IPS-18c (cell line): ENCODE measurements at regions not wholly inside any gene's neighbourhood (a gene's known extent, or its start where the extent isn't known, plus 50 kb on each side); places are given as distances from the start of the nearest gene placed in this dataset.

ENCODE experiments used
- H3K4me3 ChIP-seq: 2 replicates; pipeline ENCODE4 v1.7.0; 2013; ENCODE audit warnings: low read depth, mild to moderate bottlenecking, low read length, moderate library complexity; ENCODE audit not compliant: insufficient read depth
- H3K9me3 ChIP-seq: one replicate; pipeline ENCODE4 v1.6.1; 2013; ENCODE audit warnings: mild to moderate bottlenecking, low read length, moderate library complexity; ENCODE audit not compliant: control insufficient read depth, insufficient read depth

DNA sequence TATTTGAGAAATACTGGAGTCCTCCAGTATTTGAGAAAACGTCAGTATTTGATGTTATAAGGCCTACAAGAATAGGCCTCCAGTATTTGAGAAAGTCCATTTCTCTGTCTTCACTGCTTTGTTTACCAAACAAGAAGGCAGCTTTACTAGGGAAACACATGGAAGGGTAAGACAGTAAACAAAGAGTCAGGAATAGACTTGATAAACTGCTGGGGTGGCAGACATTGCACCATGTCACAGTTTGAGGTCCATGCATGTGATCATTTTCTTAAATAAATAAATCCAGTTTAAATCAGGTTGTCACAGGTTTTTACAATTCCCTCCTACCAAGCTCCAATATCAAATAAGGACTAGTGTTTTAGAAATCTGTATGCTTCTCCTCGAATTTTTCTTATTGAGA lies 1431.0 kb upstream of the SPRY2 start:
- Histone ChIP-seq H3K9me3 (no peaks in the 10 kb centered on the region), H3K4me3 (no peak overlapping the region)

- Histone ChIP-seq H3K9me3 (no peaks in the 10 kb centered on the region), H3K4me3 (no peak overlapping the region)
These were observed 1430.1 kb upstream of the SPRY2 start for GRCh38 chr13:81770868-81771505.

DNA sequence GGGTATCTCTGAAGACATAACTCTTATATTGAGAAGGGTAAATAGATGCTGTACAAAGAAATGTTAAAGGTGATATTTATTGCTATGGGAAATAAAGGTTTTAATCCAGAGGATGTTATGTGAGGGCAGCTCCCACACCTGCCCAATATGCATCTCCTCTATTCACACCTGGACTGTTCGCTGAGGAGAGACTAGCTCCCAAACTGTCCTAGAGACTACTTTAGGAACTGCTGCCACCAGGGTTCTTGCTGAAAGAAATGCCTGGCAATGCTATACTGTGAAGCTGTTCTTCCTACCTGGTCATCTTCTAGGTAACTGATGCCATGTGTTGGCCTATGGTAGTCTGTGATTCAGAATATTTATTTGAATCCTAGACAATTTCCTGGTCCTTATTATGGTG lies 1421.5 kb upstream of the SPRY2 start:
- Histone ChIP-seq H3K4me3 (no peak overlapping the region), H3K9me3 (no peaks in the 10 kb centered on the region)

- no peaks in the 10 kb centered on the region for H3K9me3 ChIP-seq
- no peak overlapping the region for H3K4me3 ChIP-seq
These were observed 1419.4 kb upstream of the SPRY2 start for GRCh38 chr13:81760316-81760715.

DNA sequence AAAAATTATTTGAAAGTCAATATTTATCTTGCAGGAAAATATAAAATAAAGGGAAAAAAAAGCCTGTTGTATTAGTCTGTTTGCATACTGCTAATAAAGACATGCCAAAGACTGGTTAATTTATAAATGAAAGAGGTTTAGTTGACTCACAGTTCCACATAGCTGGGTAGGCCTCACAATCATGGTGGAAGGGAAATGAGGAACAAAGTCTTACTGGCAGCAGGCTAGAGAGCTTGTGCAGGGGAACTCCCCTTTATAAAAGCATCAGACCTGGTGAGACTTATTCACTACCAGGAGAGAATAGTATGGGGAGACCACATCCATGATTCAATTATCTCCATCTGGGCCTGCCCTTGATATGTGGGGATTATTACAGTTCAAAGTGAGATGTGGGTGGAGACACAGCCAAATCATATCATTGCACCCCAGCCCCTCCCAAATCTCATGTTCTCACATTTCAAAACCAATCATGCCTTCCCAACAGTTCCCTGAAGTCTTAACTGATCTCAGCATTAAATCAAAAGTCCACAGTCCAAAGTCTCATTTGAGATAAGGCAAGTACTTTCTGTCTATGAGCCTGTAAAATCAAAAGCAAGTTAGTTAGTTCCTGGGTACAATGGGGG lies 1416.5 kb upstream of the SPRY2 start:
- Histone ChIP-seq H3K9me3 (peaks cover 3% of the 10 kb centered on the region), H3K4me3 (no peak overlapping the region)

DNA sequence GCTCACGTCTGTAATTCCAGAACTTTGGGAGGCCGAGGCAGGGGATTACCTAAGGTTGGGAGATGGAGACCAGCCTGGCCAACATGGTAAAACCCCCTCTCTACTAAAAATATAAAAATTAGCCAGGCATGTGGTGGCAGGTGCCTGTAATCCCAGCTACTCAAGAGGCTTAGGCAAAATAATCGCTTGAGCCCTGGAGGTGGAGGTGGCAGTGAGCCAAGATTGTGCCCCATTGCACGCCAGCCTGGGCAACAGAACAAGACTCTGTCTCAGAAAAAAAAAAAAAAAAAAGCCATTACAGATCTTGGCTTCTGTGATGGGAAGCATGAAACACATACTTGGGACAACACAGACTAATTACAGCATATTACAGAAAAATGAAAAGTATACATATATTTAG lies 1404.5 kb upstream of the SPRY2 start:
- Histone ChIP-seq H3K4me3 (no peak overlapping the region), H3K9me3 (no peaks in the 10 kb centered on the region)

DNA sequence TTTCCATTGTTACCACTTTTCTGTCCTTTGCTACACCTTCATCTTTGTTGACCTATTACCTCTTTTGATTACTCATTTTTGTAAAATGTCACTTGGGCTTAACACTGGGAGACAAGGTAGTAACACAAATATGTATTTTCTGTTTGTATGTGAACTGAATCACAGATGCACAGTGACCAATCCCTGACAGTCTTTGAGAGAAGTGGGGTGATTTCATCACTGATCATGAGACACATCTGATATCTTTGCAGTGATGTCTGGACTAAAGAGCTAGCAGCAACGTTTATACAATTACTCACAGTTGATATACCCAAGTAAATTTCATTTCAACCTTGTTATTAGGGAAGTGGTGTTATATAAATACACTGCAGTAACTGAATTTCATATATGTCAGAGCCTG lies 1397.4 kb upstream of the SPRY2 start:
- Histone ChIP-seq H3K4me3 (no peak overlapping the region), H3K9me3 (no peaks in the 10 kb centered on the region)

DNA sequence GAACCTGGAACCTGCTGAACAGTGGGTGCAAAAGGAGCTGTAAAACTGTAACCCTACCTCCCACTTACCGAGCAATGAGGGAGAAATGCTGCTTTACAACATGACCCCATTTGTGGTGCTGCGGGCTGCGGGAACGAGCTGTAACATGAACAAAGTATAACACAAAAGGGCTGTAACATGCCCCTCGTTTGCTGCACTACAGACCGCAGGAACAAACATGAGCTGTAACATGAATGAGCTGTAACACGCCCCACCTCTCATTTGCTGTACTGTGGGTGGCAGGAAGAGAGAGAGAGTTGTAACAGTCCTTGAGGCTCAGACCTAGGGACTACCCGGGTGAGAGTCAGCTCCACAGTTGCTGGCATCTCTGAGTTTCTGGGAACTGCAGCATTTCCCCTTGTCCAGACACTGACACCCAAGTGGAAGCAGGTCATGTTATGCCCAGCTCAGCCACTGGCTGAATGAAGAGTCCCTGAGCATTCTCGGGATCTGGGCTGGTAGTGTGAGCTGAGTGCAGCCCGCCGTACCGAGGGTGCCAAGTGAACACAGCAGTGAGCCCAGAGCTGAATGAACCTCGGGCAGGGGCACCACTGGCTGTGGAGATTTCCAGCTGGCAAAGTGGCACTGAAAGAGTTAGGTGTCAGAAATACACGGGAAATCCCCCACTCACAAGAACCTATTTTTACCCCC lies 1385.3 kb upstream of the SPRY2 start:
- Histone ChIP-seq H3K4me3 (no peak overlapping the region), H3K9me3 (no peaks in the 10 kb centered on the region)

GRCh38 chr13:81722456-81722855 lies 1381.5 kb upstream of the SPRY2 start:
- no peak overlapping the region for H3K4me3 ChIP-seq
- H3K9me3 ChIP-seq: no peaks in the 10 kb centered on the region

GRCh38 chr13:81721400-81721799 lies 1380.5 kb upstream of the SPRY2 start:
- no peaks in the 10 kb centered on the region for H3K9me3 ChIP-seq
- no peak overlapping the region for H3K4me3 ChIP-seq

DNA sequence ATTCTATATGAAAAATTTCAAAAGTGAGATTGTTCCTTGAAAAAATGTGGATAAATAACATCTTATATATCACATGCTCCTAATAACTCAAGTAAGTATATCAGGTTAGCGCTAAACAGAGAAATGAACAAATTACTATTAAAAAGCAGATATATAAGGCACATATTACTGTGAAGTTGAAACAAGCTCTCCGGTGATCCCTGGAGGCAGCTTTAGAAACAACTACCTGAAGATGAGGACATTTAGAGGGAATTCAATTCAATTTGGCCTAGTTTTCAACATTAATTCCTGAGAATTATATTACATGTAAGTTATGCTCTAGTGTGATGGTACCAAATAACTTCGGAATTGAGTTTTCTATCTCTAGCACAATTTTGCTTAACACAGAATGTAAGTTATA lies 1373.6 kb upstream of the SPRY2 start:
- no peak overlapping the region for H3K4me3 ChIP-seq
- no peaks in the 10 kb centered on the region for H3K9me3 ChIP-seq

GRCh38 chr13:81713201-81713600 lies 1372.3 kb upstream of the SPRY2 start:
- Histone ChIP-seq H3K4me3 (no peak overlapping the region), H3K9me3 (no peaks in the 10 kb centered on the region)

DNA sequence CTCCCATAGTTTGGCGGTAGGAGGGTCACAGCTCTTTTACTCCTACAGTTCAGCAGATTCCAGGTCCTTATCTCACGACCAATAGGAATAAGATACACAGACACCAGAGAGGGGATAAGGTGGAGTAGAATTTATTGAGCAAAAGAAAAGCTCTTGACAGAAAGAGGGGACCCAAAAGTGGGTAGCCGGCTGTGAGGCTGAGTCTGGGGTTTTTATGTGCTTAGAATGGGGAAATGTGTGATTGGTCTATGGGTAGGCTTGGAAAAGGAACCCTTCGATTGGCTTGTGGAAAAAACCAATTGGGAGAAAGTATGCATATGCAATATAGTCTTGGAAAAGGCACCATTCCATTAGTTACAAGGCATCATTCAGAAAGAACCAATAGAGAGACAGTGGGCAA lies 1356.9 kb upstream of the SPRY2 start:
- no peak overlapping the region for H3K4me3 ChIP-seq
- no peaks in the 10 kb centered on the region for H3K9me3 ChIP-seq

DNA sequence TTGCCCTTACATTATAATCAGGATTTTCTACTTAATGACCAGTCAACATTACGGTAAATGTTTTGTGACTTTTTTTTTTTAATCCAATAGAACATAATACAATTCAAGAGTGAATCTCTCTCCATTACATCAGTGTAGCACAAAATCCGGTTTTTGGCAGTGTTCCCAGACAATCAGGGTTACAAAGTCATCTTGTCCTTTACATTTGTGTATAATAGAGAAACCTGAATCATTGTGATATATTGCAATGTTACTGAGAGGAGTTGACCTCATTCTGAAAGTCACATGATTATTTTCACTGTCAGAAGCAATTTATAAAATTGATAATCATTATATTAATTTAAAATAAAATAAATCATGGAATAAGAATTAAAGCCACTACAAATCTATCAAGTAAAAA lies 1346.0 kb upstream of the SPRY2 start:
- H3K4me3 ChIP-seq: no peak overlapping the region
- no peaks in the 10 kb centered on the region for H3K9me3 ChIP-seq

DNA sequence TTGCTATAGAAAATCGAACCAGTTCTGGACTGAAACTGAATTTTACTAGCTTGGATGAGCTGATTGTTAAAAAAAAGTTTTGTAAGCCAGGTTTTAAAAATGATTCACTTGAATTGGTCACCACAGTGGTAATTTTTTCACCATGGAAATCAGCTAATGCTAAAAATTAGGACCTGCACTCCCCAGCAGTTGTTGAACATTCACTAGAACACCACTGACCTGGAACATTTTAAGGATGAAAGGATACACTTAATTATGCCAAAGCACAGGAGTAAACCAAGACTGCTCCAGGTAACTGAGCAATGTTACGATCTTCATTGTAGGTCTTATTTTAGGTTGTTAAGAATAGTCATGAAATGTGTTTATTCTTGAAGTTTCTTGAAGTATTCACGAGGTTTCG lies 1342.6 kb upstream of the SPRY2 start:
- H3K4me3 ChIP-seq: no peak overlapping the region

GRCh38 chr13:81682081-81682630 lies 1341.2 kb upstream of the SPRY2 start:
- H3K9me3 ChIP-seq: no peaks in the 10 kb centered on the region
- no peak overlapping the region for H3K4me3 ChIP-seq

More for the DNA sequence above, 1342.6 kb upstream of the SPRY2 start:
- no peaks in the 10 kb centered on the region for H3K9me3 ChIP-seq

- H3K9me3 ChIP-seq: no peaks in the 10 kb centered on the region
These were observed 1336.9 kb upstream of the SPRY2 start for GRCh38 chr13:81677857-81678256.

GRCh38 chr13:81676008-81676407 lies 1335.1 kb upstream of the SPRY2 start:
- Histone ChIP-seq H3K9me3 (no peaks in the 10 kb centered on the region), H3K4me3 (no peak overlapping the region)

More at GRCh38 chr13:81677857-81678256, 1336.9 kb upstream of the SPRY2 start:
- no peak overlapping the region for H3K4me3 ChIP-seq
